Vagina (tissue), 2 donors: ENCODE measurements at regions not wholly inside any gene's neighbourhood (a gene's known extent, or its start where the extent isn't known, plus 50 kb on each side); places are given as distances from the start of the nearest gene placed in this dataset.

Source experiments
- CTCF ChIP-seq, 3 experiments: fragments of 450-650 bp in 2 of 3; fragments of 200-600 bp in 1 of 3; sonication (generic) in 1 of 3; IDR thresholded peaks; one replicate each; pipeline ENCODE4 v1.5.1; 2017 to 2019; ENCODE audit warnings: antibody characterized with exemption in 3 of 3, mild to moderate bottlenecking in 2 of 3, moderate library complexity in 2 of 3
- POLR2A ChIP-seq, 2 donors: fragments of 450-650 bp; IDR thresholded peaks; one replicate each; pipeline ENCODE4 v1.6.1; 2017; ENCODE audit warnings: antibody characterized with exemption in 2 of 2, mild to moderate bottlenecking in 2 of 2, moderate library complexity in 2 of 2
- POLR2AphosphoS5 ChIP-seq, 2 donors: sonication (generic); formaldehyde crosslinking; IDR thresholded peaks; one replicate each; pipeline ENCODE4 v1.9.0; 2017; ENCODE audit warnings: antibody characterized with exemption in 2 of 2, mild to moderate bottlenecking in 2 of 2, low read depth in 1 of 2; ENCODE audit not compliant: insufficient read depth in 1 of 2

DNA sequence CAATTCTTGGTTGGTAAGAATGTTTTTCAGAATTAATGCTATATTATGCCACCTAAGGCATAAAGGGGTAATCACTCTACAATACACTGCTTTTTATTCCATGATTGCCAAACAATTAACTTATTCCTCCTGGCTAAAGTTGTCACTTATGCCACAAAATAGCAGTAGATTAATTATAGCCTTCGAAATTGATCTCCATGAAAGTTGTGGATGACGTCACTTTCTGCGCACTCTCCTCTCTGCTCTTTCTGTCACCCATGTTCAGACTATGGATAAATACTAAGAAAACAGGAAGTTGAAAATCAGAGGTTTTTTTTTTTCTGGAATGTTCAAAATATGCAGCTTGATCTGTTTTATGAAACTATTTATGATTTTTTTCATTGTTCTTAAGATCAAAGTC lies 790.1 kb upstream of the CNTN5 start:
- TF ChIP-seq CTCF (IDR thresholded peaks at IDR 0.05) (no peak), POLR2AphosphoS5 (IDR thresholded peaks at IDR 0.05; ENCODE audit: insufficient read depth in 1 of 2, low read depth in 1 of 2) (no peak), POLR2A (IDR thresholded peaks at IDR 0.05) (no peak)
